GM23338 (cell line): ENCODE measurements at regions not wholly inside any gene's neighbourhood (a gene's known extent, or its start where the extent isn't known, plus 50 kb on each side); places are given as distances from the start of the nearest gene placed in this dataset.

Source experiments
- ATAC-seq: fragments of 200-7000 bp; cut with Tn5 transposase; 3 replicates; pipeline ENCODE4 v1.9.1; 2020
- DNase-seq: peaks from one replicate; pipeline ENCODE4 v3.0.0-alpha.2; 2015; ENCODE audit warnings: low spot score
- H2AFZ ChIP-seq: fragments of 200-600 bp; sonication (generic); 2 replicates; pipeline ENCODE4 v1.8.0; 2016; ENCODE audit warnings: antibody characterized with exemption, mild to moderate bottlenecking, moderate library complexity
- H3F3A ChIP-seq: fragments of 200-600 bp; sonication (generic); replicated peaks from 2 replicates; pipeline ENCODE4 v1.8.0; 2017; ENCODE audit warnings: antibody characterized with exemption, mixed run types, low read depth
- H3K27ac ChIP-seq: fragments of 200-600 bp; sonication (generic); 2 replicates; pipeline ENCODE4 v1.6.1; 2016; ENCODE audit warnings: low read depth
- H3K27me3 ChIP-seq: fragments of 200-600 bp; sonication (generic); 2 replicates; pipeline ENCODE4 v1.8.0; 2016; ENCODE audit warnings: mild to moderate bottlenecking, mixed run types, moderate library complexity; ENCODE audit not compliant: insufficient read depth
- H3K36me3 ChIP-seq: fragments of 200-600 bp; sonication (generic); 2 replicates; pipeline ENCODE4 v1.8.0; 2016; ENCODE audit warnings: mild to moderate bottlenecking; ENCODE audit not compliant: insufficient read depth
- H3K4me1 ChIP-seq: fragments of 200-600 bp; sonication (generic); 2 replicates; pipeline ENCODE4 v1.8.0; 2016; ENCODE audit warnings: mild to moderate bottlenecking, moderate library complexity; ENCODE audit not compliant: insufficient read depth
- H3K4me2 ChIP-seq: fragments of 200-600 bp; sonication (generic); 2 replicates; pipeline ENCODE4 v1.7.1; 2017; ENCODE audit warnings: mixed run types
- H3K4me3 ChIP-seq: fragments of 200-600 bp; sonication (generic); 2 replicates; pipeline ENCODE4 v1.6.1; 2016; ENCODE audit warnings: mixed run types
- H3K79me2 ChIP-seq: fragments of 200-600 bp; sonication (generic); replicated peaks from 2 replicates; pipeline ENCODE4 v1.8.0; 2017; ENCODE audit warnings: mild to moderate bottlenecking; ENCODE audit not compliant: insufficient read depth
- H3K9me2 ChIP-seq: fragments of 200-600 bp; sonication (generic); 2 replicates; pipeline ENCODE4 v1.8.0; 2017; ENCODE audit not compliant: insufficient read depth
- H4K20me1 ChIP-seq: fragments of 200-600 bp; sonication (generic); replicated peaks from 2 replicates; pipeline ENCODE4 v1.8.0; 2017; ENCODE audit warnings: mild to moderate bottlenecking; ENCODE audit not compliant: insufficient read depth
- H3K27ac Mint-ChIP-seq: 2 replicates; pipeline ENCODE4 v1.8.0; 2020; ENCODE audit warnings: inconsistent platforms, mild to moderate bottlenecking, moderate library complexity, mixed read lengths
- H3K27me3 Mint-ChIP-seq: 3 replicates; pipeline ENCODE4 v1.8.0; 2022; ENCODE audit warnings: low read depth, mild to moderate bottlenecking, moderate library complexity, mixed read lengths, inconsistent platforms; ENCODE audit not compliant: insufficient read depth, poor library complexity
- H3K36me3 Mint-ChIP-seq: 3 replicates; pipeline ENCODE4 v1.8.0; 2021; ENCODE audit warnings: low read depth, mild to moderate bottlenecking, inconsistent platforms, moderate library complexity, mixed read lengths
- H3K4me1 Mint-ChIP-seq: 3 replicates; pipeline ENCODE4 v1.8.0; 2020; ENCODE audit warnings: mild to moderate bottlenecking, inconsistent platforms, mixed read lengths
- H3K4me3 Mint-ChIP-seq: 3 replicates; pipeline ENCODE4 v1.8.0; 2021; ENCODE audit warnings: moderate library complexity, mild to moderate bottlenecking, inconsistent platforms, mixed read lengths
- H3K9me3 Mint-ChIP-seq: 3 replicates; pipeline ENCODE4 v1.8.0; 2020; ENCODE audit warnings: moderate library complexity, mild to moderate bottlenecking, inconsistent platforms, mixed read lengths
- CREB1 ChIP-seq: fragments of 250-450 bp; sonication (Bioruptor Pico); IDR thresholded peaks from 2 replicates; pipeline ENCODE4 v1.5.0; 2020; ENCODE audit warnings: low read depth, mild to moderate bottlenecking, moderate library complexity
- EZH2phosphoT487 ChIP-seq: fragments of 200-600 bp; sonication (generic); IDR thresholded peaks from one replicate; pipeline ENCODE4 v1.8.1; 2018; ENCODE audit warnings: antibody characterized with exemption; ENCODE audit not compliant: unreplicated experiment
- JUNB ChIP-seq: IDR thresholded peaks from one replicate; pipeline ENCODE4 v1.6.1; 2016; ENCODE audit warnings: antibody characterized with exemption; ENCODE audit not compliant: unreplicated experiment
- NANOG ChIP-seq: IDR thresholded peaks from 2 replicates; pipeline ENCODE4 v1.6.1; 2016; ENCODE audit warnings: antibody characterized with exemption, borderline replicate concordance
- POLR2AphosphoS5 ChIP-seq: IDR thresholded peaks from 2 replicates; pipeline ENCODE4 v1.6.1; 2016; ENCODE audit warnings: antibody characterized with exemption, low read depth
- TF ChIP-seq, protein P1 (sequence below): IDR thresholded peaks from 2 replicates; pipeline ENCODE4 v1.6.1; 2016; ENCODE audit warnings: antibody characterized with exemption
- TF ChIP-seq, protein P2 (sequence below), 2 experiments: fragments of 200-600 bp in 1 of 2; sonication (generic) in 1 of 2; conservative IDR thresholded peaks; 2 replicates each; pipeline versions ENCODE4 v1.5.1 to v1.6.1; 2016 to 2017; ENCODE audit warnings: antibody characterized with exemption in 2 of 2, low read depth in 2 of 2, mild to moderate bottlenecking in 2 of 2, moderate library complexity in 1 of 2
- TF ChIP-seq, protein P3 (sequence below): fragments of 250-450 bp; sonication (Bioruptor Pico); IDR thresholded peaks from 2 replicates; pipeline ENCODE4 v1.5.0; 2020; ENCODE audit warnings: mild to moderate bottlenecking, moderate library complexity

DNA sequence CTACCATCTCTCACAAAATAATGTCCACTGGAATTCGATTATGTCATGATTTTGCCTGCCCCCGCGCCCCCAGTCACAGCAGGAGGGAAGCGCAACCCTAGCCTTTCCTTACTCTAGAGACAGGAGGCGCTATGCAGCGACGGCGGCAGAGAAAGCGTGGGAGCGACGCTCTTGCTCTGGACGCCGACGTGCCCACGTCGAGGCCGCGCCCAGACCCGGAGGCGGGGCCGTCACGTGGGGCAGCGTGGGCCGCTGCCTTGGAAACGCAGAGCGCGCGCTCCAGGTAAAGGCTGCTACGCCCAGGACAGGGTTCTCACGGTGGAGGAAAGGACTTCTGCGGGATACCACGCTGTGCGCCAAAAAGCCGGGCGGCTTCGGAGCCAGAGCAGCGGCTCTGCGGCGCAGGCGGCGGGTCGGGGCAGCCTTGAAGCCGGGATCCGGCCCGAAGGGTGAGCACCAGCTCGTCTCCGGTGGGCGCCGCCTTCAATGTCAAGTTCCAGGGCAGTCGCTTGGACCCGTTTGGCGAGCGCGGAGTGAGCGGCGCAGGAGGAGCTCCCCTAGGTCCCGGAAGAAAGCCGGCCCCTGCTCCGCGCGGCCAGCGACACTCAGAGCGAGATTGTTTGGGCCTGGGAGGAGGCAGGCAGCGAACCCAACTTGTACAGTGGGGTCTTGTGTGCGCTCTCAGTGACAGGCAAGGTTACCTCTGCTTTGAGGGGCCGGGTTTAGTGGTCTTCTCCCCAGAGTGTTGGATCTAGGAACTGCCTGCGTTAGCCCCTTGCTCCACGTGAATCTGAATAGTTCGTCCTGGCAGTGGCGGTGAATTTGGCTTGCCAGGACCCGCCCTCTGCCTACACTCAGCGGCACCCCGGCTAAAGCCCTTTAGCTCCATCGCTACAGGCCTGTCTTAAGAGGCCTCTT, 121.7 kb downstream of the MRPL57 start:
- Histone ChIP-seq H3K9me2 (no peaks in the 10 kb centered on the region), H3K4me1 (peaks cover 32% of the 10 kb centered on the region), H3K4me3 (peak overlapping the region; percentile 77), H4K20me1 (no peaks in the 10 kb centered on the region; the same call in 1 of the 2 replicates), H2AFZ (peak overlapping the region; percentile 85), H3K36me3 (no peaks in the 10 kb centered on the region), H3K79me2 (peaks cover 29% of the 10 kb centered on the region), H3K4me2 (peak overlapping the region; percentile 90), H3K27ac (peak overlapping the region; percentile 92), H3K27me3 (no peaks in the 10 kb centered on the region), H3F3A (0 out of 2 replicates have a peak, but pooled peaks cover 7% of the 10 kb centered on the region)
- Mint-ChIP-seq H3K27ac (peak overlapping the region; percentile 80), H3K4me3 (peak overlapping the region; percentile 96), H3K27me3 (no peaks in the 10 kb centered on the region), H3K4me1 (peaks cover 31% of the 10 kb centered on the region; the same call in 2 of the 3 replicates), H3K9me3 (no peaks in the 10 kb centered on the region), H3K36me3 (0 out of 3 replicates have a peak, but pooled peaks cover 3% of the 10 kb centered on the region)
- DNase-seq: peak; percentile 97
- peak; percentile 91 for ATAC-seq
- TF ChIP-seq POLR2AphosphoS5: peak; percentile 56
- TF ChIP-seq, protein P1, sequence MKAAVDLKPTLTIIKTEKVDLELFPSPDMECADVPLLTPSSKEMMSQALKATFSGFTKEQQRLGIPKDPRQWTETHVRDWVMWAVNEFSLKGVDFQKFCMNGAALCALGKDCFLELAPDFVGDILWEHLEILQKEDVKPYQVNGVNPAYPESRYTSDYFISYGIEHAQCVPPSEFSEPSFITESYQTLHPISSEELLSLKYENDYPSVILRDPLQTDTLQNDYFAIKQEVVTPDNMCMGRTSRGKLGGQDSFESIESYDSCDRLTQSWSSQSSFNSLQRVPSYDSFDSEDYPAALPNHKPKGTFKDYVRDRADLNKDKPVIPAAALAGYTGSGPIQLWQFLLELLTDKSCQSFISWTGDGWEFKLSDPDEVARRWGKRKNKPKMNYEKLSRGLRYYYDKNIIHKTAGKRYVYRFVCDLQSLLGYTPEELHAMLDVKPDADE: peak; percentile 68; the same call in 1 of the 2 replicates
- peak; percentile 86 for TF ChIP-seq CREB1 (CRISPR knock-in tag)
- TF ChIP-seq JUNB: no peak
- TF ChIP-seq, protein P2, sequence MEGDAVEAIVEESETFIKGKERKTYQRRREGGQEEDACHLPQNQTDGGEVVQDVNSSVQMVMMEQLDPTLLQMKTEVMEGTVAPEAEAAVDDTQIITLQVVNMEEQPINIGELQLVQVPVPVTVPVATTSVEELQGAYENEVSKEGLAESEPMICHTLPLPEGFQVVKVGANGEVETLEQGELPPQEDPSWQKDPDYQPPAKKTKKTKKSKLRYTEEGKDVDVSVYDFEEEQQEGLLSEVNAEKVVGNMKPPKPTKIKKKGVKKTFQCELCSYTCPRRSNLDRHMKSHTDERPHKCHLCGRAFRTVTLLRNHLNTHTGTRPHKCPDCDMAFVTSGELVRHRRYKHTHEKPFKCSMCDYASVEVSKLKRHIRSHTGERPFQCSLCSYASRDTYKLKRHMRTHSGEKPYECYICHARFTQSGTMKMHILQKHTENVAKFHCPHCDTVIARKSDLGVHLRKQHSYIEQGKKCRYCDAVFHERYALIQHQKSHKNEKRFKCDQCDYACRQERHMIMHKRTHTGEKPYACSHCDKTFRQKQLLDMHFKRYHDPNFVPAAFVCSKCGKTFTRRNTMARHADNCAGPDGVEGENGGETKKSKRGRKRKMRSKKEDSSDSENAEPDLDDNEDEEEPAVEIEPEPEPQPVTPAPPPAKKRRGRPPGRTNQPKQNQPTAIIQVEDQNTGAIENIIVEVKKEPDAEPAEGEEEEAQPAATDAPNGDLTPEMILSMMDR (conservative IDR thresholded peaks at IDR 0.05; ENCODE audit: low read depth in 2 of 2): peak; percentile 76 to 85
- no peak for TF ChIP-seq EZH2phosphoT487

DNA sequence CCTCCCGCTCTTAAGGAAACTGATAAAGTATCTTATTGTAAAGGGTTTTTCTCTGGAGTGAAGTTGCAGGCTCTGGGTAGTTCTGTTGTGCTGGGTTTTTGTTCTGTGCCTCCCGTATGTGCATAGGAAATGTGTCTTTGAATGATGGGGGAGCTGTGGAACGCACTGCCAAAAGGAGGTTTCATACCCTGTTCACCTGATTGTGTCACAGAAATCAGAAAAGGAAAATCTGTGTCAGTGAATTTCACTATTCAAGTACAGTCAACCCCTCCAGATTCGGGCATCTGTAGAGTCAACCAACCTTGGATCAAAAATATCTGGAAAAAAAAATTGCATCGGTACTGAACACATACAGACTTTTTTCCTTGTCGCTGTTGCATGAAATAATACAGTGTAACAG, 127.8 kb downstream of the MRPL57 start:
- no peaks in the 10 kb centered on the region for H3K9me2 ChIP-seq
- no peaks in the 10 kb centered on the region; the same call in 1 of the 2 replicates for H4K20me1 ChIP-seq
- peaks cover 29% of the 10 kb centered on the region for H3K79me2 ChIP-seq
- H3K4me3 ChIP-seq: no peak overlapping the region
- Mint-ChIP-seq H3K27ac (no peak overlapping the region), H3K4me1 (peaks cover 36% of the 10 kb centered on the region), H3K27me3 (peaks cover 3% of the 10 kb centered on the region), H3K9me3 (no peaks in the 10 kb centered on the region), H3K36me3 (peaks cover 5% of the 10 kb centered on the region; the same call in 1 of the 3 replicates), H3K4me3 (no peak overlapping the region)
- H3K36me3 ChIP-seq: no peaks in the 10 kb centered on the region
- DNase-seq (no peak), ATAC-seq (no peak)
- no peaks in the 10 kb centered on the region for H3F3A ChIP-seq
- H3K27ac ChIP-seq: no peak overlapping the region
- H3K4me1 ChIP-seq: peaks cover 25% of the 10 kb centered on the region
- no peak overlapping the region for H2AFZ ChIP-seq
- H3K4me2 ChIP-seq: no peak overlapping the region
- no peaks in the 10 kb centered on the region for H3K27me3 ChIP-seq
- TF ChIP-seq NANOG: no peak
- no peak for TF ChIP-seq CREB1 (CRISPR knock-in tag)
- TF ChIP-seq, protein P2 (conservative IDR thresholded peaks at IDR 0.05; ENCODE audit: low read depth in 2 of 2): no peak
- TF ChIP-seq, protein P3, sequence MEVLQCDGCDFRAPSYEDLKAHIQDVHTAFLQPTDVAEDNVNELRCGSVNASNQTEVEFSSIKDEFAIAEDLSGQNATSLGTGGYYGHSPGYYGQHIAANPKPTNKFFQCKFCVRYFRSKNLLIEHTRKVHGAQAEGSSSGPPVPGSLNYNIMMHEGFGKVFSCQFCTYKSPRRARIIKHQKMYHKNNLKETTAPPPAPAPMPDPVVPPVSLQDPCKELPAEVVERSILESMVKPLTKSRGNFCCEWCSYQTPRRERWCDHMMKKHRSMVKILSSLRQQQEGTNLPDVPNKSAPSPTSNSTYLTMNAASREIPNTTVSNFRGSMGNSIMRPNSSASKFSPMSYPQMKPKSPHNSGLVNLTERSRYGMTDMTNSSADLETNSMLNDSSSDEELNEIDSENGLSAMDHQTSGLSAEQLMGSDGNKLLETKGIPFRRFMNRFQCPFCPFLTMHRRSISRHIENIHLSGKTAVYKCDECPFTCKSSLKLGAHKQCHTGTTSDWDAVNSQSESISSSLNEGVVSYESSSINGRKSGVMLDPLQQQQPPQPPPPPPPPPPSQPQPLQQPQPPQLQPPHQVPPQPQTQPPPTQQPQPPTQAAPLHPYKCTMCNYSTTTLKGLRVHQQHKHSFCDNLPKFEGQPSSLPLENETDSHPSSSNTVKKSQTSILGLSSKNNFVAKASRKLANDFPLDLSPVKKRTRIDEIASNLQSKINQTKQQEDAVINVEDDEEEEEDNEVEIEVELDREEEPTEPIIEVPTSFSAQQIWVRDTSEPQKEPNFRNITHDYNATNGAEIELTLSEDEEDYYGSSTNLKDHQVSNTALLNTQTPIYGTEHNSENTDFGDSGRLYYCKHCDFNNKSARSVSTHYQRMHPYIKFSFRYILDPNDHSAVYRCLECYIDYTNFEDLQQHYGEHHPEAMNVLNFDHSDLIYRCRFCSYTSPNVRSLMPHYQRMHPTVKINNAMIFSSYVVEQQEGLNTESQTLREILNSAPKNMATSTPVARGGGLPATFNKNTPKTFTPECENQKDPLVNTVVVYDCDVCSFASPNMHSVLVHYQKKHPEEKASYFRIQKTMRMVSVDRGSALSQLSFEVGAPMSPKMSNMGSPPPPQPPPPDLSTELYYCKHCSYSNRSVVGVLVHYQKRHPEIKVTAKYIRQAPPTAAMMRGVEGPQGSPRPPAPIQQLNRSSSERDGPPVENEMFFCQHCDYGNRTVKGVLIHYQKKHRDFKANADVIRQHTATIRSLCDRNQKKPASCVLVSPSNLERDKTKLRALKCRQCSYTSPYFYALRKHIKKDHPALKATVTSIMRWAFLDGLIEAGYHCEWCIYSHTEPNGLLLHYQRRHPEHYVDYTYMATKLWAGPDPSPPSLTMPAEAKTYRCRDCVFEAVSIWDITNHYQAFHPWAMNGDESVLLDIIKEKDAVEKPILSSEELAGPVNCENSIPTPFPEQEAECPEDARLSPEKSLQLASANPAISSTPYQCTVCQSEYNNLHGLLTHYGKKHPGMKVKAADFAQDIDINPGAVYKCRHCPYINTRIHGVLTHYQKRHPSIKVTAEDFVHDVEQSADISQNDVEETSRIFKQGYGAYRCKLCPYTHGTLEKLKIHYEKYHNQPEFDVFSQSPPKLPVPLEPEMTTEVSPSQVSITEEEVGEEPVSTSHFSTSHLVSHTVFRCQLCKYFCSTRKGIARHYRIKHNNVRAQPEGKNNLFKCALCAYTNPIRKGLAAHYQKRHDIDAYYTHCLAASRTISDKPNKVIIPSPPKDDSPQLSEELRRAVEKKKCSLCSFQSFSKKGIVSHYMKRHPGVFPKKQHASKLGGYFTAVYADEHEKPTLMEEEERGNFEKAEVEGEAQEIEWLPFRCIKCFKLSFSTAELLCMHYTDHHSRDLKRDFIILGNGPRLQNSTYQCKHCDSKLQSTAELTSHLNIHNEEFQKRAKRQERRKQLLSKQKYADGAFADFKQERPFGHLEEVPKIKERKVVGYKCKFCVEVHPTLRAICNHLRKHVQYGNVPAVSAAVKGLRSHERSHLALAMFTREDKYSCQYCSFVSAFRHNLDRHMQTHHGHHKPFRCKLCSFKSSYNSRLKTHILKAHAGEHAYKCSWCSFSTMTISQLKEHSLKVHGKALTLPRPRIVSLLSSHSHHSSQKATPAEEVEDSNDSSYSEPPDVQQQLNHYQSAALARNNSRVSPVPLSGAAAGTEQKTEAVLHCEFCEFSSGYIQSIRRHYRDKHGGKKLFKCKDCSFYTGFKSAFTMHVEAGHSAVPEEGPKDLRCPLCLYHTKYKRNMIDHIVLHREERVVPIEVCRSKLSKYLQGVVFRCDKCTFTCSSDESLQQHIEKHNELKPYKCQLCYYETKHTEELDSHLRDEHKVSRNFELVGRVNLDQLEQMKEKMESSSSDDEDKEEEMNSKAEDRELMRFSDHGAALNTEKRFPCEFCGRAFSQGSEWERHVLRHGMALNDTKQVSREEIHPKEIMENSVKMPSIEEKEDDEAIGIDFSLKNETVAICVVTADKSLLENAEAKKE (CRISPR knock-in tag): no peak
